Kidney epithelial cell (primary cell): ENCODE measurements at regions not wholly inside any gene's neighbourhood (a gene's known extent, or its start where the extent isn't known, plus 50 kb on each side); places are given as distances from the start of the nearest gene placed in this dataset.

Experiments
- DNase-seq: peaks from one replicate; pipeline ENCODE4 v3.0.0-alpha.2; 2010; ENCODE audit warnings: low read depth
- H3K27me3 ChIP-seq: 2 replicates; pipeline ENCODE4 v1.6.0; 2011; ENCODE audit warnings: low read length; ENCODE audit not compliant: control insufficient read depth, insufficient read depth
- H3K36me3 ChIP-seq: 2 replicates; pipeline ENCODE4 v1.5.1; 2011; ENCODE audit warnings: low read length; ENCODE audit not compliant: control insufficient read depth, insufficient read depth
- H3K4me3 ChIP-seq: 2 replicates; pipeline ENCODE4 v1.5.1; 2011; ENCODE audit warnings: low read depth, mild to moderate bottlenecking, control low read depth, low read length
- CTCF ChIP-seq: IDR thresholded peaks from 2 replicates; pipeline ENCODE4 v1.5.1; 2011; ENCODE audit warnings: mild to moderate bottlenecking, moderate library complexity, low read length, control low read depth, inconsistent platforms; ENCODE audit not compliant: insufficient read depth, poor library complexity, severe bottlenecking

- no peak for TF ChIP-seq CTCF
- no peaks in the 10 kb centered on the region for H3K36me3 ChIP-seq
- no peak for DNase-seq
- no peak overlapping the region for H3K4me3 ChIP-seq
- H3K27me3 ChIP-seq: no peaks in the 10 kb centered on the region
These were observed 1301.6 kb downstream of the EPHA7 start for GRCh38 chr6:92117800-92118199.

GRCh38 chr6:92114797-92115196 is 1304.6 kb downstream of the EPHA7 start:
- no peak for TF ChIP-seq CTCF
- no peak for DNase-seq
- no peak overlapping the region for H3K4me3 ChIP-seq
- no peaks in the 10 kb centered on the region for H3K36me3 ChIP-seq
- no peaks in the 10 kb centered on the region for H3K27me3 ChIP-seq

GRCh38 chr6:92114091-92114675 is 1305.2 kb downstream of the EPHA7 start:
- no peak for DNase-seq
- H3K27me3 ChIP-seq: no peaks in the 10 kb centered on the region
- H3K4me3 ChIP-seq: no peak overlapping the region
- TF ChIP-seq CTCF: no peak
- H3K36me3 ChIP-seq: no peaks in the 10 kb centered on the region

GRCh38 chr6:92111386-92111785 is 1308.0 kb downstream of the EPHA7 start:
- Histone ChIP-seq H3K4me3 (no peak overlapping the region), H3K36me3 (no peaks in the 10 kb centered on the region), H3K27me3 (no peaks in the 10 kb centered on the region)
- DNase-seq: no peak
- no peak for TF ChIP-seq CTCF

GRCh38 chr6:92110403-92110802 is 1309.0 kb downstream of the EPHA7 start:
- DNase-seq: no peak

More at GRCh38 chr6:92110403-92110802, 1309.0 kb downstream of the EPHA7 start:
- H3K36me3 ChIP-seq: no peaks in the 10 kb centered on the region
- no peak overlapping the region for H3K4me3 ChIP-seq
- no peak for TF ChIP-seq CTCF
- no peaks in the 10 kb centered on the region for H3K27me3 ChIP-seq
